CD4-positive, CD25-positive, alpha-beta regulatory T cell (primary cell): ENCODE measurements at regions not wholly inside any gene's neighbourhood (a gene's known extent, or its start where the extent isn't known, plus 50 kb on each side); places are given as distances from the start of the nearest gene placed in this dataset.

Source experiments
- ATAC-seq, 2 donors: fragments of 150-1000 bp; cut with Tn5 transposase; one replicate each; pipeline ENCODE4 v1.10.0; 2021; ENCODE audit warnings: low read depth in 2 of 2, moderate number of reproducible peaks in 2 of 2, moderate library complexity in 1 of 2
- DNase-seq, 3 donors: peaks; one replicate each; pipeline versions ENCODE4 v3.0.0 to v3.0.0-alpha.2; 2012 to 2022; ENCODE audit warnings: mixed read lengths in 1 of 3
- H3K27ac ChIP-seq: one replicate; pipeline ENCODE4 v1.7.0; 2013; ENCODE audit warnings: mild to moderate bottlenecking, low read length; ENCODE audit not compliant: insufficient read depth, poor library complexity, severe bottlenecking
- H3K27me3 ChIP-seq: one replicate; pipeline ENCODE4 v1.7.0; 2013; ENCODE audit warnings: low read length; ENCODE audit not compliant: control insufficient read depth, insufficient read depth
- H3K36me3 ChIP-seq: one replicate; pipeline ENCODE4 v1.7.0; 2013; ENCODE audit warnings: mild to moderate bottlenecking, low read length, moderate library complexity; ENCODE audit not compliant: control insufficient read depth, insufficient read depth
- H3K4me1 ChIP-seq: 2 replicates; pipeline ENCODE4 v1.7.0; 2013; ENCODE audit warnings: mild to moderate bottlenecking, low read length; ENCODE audit not compliant: insufficient read depth, control insufficient read depth, poor library complexity, severe bottlenecking
- H3K4me3 ChIP-seq: one replicate; pipeline ENCODE4 v1.7.0; 2013; ENCODE audit warnings: low read depth, mild to moderate bottlenecking, low read length, moderate library complexity
- H3K9me3 ChIP-seq, 2 experiments: 1 replicate in 1 of 2; 2 replicates in 1 of 2; pipeline ENCODE4 v1.7.0; 2013; ENCODE audit warnings: low read length in 2 of 2, mild to moderate bottlenecking in 1 of 2, moderate library complexity in 1 of 2; ENCODE audit not compliant: control insufficient read depth in 2 of 2
- H3K27ac Mint-ChIP-seq, 3 donors: one replicate each; pipeline ENCODE4 v1.8.0; 2020 to 2022; ENCODE audit warnings: mild to moderate bottlenecking in 3 of 3, mixed read lengths in 3 of 3, moderate library complexity in 2 of 3
- H3K27me3 Mint-ChIP-seq: one replicate; pipeline ENCODE4 v1.8.0; 2022; ENCODE audit warnings: mild to moderate bottlenecking, mixed read lengths
- H3K36me3 Mint-ChIP-seq: one replicate; pipeline ENCODE4 v1.8.0; 2020; ENCODE audit warnings: mixed read lengths
- H3K4me1 Mint-ChIP-seq, 4 donors: one replicate each; pipeline ENCODE4 v1.8.0; 2020 to 2022; ENCODE audit warnings: mixed read lengths in 4 of 4, mild to moderate bottlenecking in 1 of 4
- H3K4me3 Mint-ChIP-seq, 4 donors: one replicate each; pipeline ENCODE4 v1.8.0; 2020 to 2022; ENCODE audit warnings: mild to moderate bottlenecking in 4 of 4, mixed read lengths in 4 of 4, moderate library complexity in 3 of 4
- H3K9me3 Mint-ChIP-seq, 7 donors: one replicate each; pipeline ENCODE4 v1.8.0; 2020 to 2022; ENCODE audit warnings: mixed read lengths in 7 of 7, mild to moderate bottlenecking in 3 of 7, moderate library complexity in 2 of 7

- H3K36me3 ChIP-seq: no peaks in the 10 kb centered on the region
- H3K27me3 ChIP-seq: no peaks in the 10 kb centered on the region
- H3K27me3 Mint-ChIP-seq: no peaks in the 10 kb centered on the region
- no peak overlapping the region for H3K4me3 ChIP-seq
- no peaks in the 10 kb centered on the region for H3K36me3 Mint-ChIP-seq
- ATAC-seq (no peak), DNase-seq (no peak)
- H3K4me1 ChIP-seq: no peaks in the 10 kb centered on the region
- no peak overlapping the region for H3K4me3 Mint-ChIP-seq
- H3K4me1 Mint-ChIP-seq: no peaks in the 10 kb centered on the region
- no peaks in the 10 kb centered on the region for H3K9me3 ChIP-seq
- no peak overlapping the region for H3K27ac ChIP-seq
- H3K27ac Mint-ChIP-seq: no peak overlapping the region
- peaks cover 3 to 17% (median 6%) of the 10 kb centered on the region in 7 donors for H3K9me3 Mint-ChIP-seq
Measured at GRCh38 chr14:87306409-87307168, 686.4 kb downstream of the GALC start.

DNA sequence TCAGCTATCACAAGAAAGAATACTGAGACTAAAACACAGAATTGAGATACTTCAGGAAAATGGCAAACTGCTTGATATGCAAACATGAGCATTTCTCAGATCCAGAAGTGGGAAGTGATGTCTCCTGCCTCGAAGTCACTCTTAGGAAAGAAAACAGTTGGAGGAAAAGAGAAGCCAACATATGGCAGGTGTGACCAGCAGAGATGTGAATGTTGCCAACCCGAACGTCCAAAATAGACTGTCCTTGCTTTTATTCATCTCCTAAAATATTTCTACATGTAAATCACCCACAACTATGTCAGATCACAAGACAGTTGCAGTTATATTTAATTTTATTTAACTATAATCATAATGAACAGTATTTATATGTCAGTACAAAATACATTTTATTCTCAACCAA is 687.6 kb downstream of the GALC start:
- no peak overlapping the region for H3K4me3 Mint-ChIP-seq
- no peaks in the 10 kb centered on the region for H3K36me3 ChIP-seq
- H3K36me3 Mint-ChIP-seq: no peaks in the 10 kb centered on the region
- ATAC-seq: no peak
- H3K27me3 Mint-ChIP-seq: no peaks in the 10 kb centered on the region
- H3K4me1 ChIP-seq: no peaks in the 10 kb centered on the region
- no peaks in the 10 kb centered on the region for H3K4me1 Mint-ChIP-seq
- H3K27ac ChIP-seq: no peak overlapping the region
- H3K9me3 Mint-ChIP-seq: peaks cover 3 to 13% (median 7%) of the 10 kb centered on the region in 7 donors
- H3K27ac Mint-ChIP-seq: no peak overlapping the region
- H3K27me3 ChIP-seq: no peaks in the 10 kb centered on the region
- DNase-seq: no peak
- H3K9me3 ChIP-seq: no peaks in the 10 kb centered on the region
- no peak overlapping the region for H3K4me3 ChIP-seq

DNA sequence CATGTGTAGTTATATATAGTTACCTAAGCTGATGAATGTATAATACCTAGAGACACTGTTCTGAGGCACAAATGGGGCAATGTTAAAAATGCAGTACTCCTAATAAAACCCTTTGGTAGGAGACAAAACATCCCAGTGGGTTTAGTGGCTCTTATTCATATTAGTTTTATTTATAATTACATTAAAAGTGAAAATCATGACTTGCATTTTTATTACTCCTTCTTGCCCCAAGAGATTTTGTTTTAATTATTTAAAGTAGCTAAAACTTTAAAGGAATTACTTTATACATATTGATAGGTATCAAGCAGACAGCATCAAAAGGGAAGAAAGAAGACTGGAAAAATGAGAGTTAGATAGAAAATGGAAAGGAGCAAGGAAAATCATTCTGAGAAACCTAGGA is 688.6 kb downstream of the GALC start:
- no peak overlapping the region for H3K4me3 Mint-ChIP-seq
- no peaks in the 10 kb centered on the region for H3K4me1 Mint-ChIP-seq
- Histone ChIP-seq H3K9me3 (no peaks in the 10 kb centered on the region), H3K27ac (no peak overlapping the region), H3K36me3 (no peaks in the 10 kb centered on the region), H3K4me3 (no peak overlapping the region), H3K27me3 (no peaks in the 10 kb centered on the region), H3K4me1 (no peaks in the 10 kb centered on the region)
- no peaks in the 10 kb centered on the region for H3K36me3 Mint-ChIP-seq
- no peak for ATAC-seq
- peaks cover 2 to 12% (median 7%) of the 10 kb centered on the region in 7 donors for H3K9me3 Mint-ChIP-seq
- no peaks in the 10 kb centered on the region for H3K27me3 Mint-ChIP-seq
- no peak overlapping the region for H3K27ac Mint-ChIP-seq
- no peak for DNase-seq

- peaks cover 2 to 7% of the 10 kb centered on the region in 2 experiments for H3K9me3 ChIP-seq
- no peaks in the 10 kb centered on the region for H3K27me3 ChIP-seq
- Mint-ChIP-seq H3K27me3 (no peaks in the 10 kb centered on the region), H3K27ac (peak overlapping the region in 1 of 3 donors; percentile 11), H3K36me3 (no peaks in the 10 kb centered on the region), H3K4me1 (no peaks in the 10 kb centered on the region), H3K9me3 (peaks cover 2 to 37% (median 5%) of the 10 kb centered on the region in 7 donors), H3K4me3 (no peak overlapping the region)
- no peaks in the 10 kb centered on the region for H3K4me1 ChIP-seq
- no peak for ATAC-seq
- no peak overlapping the region for H3K27ac ChIP-seq
- H3K4me3 ChIP-seq: no peak overlapping the region
- no peaks in the 10 kb centered on the region for H3K36me3 ChIP-seq
- DNase-seq: no peak
Measured at GRCh38 chr14:87286826-87287225, 706.2 kb downstream of the GALC start.

DNA sequence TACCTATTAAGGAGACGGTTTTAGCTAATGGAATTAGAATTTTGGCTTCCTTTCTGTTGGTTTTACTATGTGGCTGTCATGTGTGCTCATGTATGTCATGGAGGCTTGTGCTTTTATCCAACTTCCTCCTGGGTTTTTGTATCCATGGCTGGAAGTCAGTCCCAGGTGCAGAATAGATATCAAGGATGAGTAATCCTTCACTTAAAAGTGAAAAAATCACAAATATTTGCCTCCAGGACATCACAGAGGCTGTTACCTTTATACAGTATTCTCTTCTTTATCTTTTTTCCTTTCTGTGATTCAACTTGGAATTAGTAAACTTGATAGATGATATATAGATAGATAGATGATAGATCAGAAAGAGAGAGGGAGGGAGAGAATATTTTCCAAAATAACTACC is 706.8 kb downstream of the GALC start:
- Mint-ChIP-seq H3K27ac (no peak overlapping the region), H3K9me3 (peaks cover 2 to 34% (median 9%) of the 10 kb centered on the region in 7 donors), H3K27me3 (no peaks in the 10 kb centered on the region), H3K4me3 (no peak overlapping the region), H3K4me1 (no peaks in the 10 kb centered on the region), H3K36me3 (no peaks in the 10 kb centered on the region)
- no peaks in the 10 kb centered on the region for H3K27me3 ChIP-seq
- H3K36me3 ChIP-seq: no peaks in the 10 kb centered on the region
- peaks cover under 1 to 2% of the 10 kb centered on the region in 2 experiments for H3K9me3 ChIP-seq
- ATAC-seq (no peak), DNase-seq (no peak)
- H3K27ac ChIP-seq: no peak overlapping the region
- H3K4me3 ChIP-seq: no peak overlapping the region
- no peaks in the 10 kb centered on the region for H3K4me1 ChIP-seq

DNA sequence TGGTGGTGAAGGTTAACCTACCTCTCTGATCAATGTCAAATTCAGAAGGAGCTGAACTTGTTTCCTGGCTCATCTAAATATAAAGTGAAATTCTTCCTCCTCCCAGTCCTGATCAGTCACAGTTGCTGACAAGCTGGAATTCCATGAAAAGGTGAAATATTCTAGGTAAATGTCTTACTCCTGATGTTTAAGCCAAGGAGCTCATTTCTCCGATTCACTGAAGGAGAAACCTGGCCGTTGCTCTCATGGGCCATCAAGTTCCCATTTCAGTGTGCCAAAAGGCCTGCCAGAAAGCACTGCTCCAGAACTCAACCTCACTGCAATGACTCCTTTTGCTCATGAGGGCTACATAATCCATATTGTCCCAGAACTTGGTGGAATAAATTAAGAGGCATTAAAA is 707.5 kb downstream of the GALC start:
- Mint-ChIP-seq H3K27me3 (no peaks in the 10 kb centered on the region), H3K9me3 (peaks cover 2 to 33% (median 9%) of the 10 kb centered on the region in 7 donors), H3K36me3 (no peaks in the 10 kb centered on the region), H3K4me1 (no peaks in the 10 kb centered on the region), H3K27ac (no peak overlapping the region), H3K4me3 (no peak overlapping the region)
- ATAC-seq (no peak), DNase-seq (no peak)
- Histone ChIP-seq H3K27ac (no peak overlapping the region), H3K27me3 (no peaks in the 10 kb centered on the region), H3K9me3 (peaks cover 0 to 2% of the 10 kb centered on the region in 2 experiments), H3K4me1 (no peaks in the 10 kb centered on the region), H3K36me3 (no peaks in the 10 kb centered on the region), H3K4me3 (no peak overlapping the region)

- H3K27ac Mint-ChIP-seq: no peak overlapping the region
Measured at GRCh38 chr14:87283547-87283946, 709.4 kb downstream of the GALC start.

GRCh38 chr14:87282266-87282665 is 710.7 kb downstream of the GALC start:
- Mint-ChIP-seq H3K27ac (no peak overlapping the region), H3K4me1 (no peaks in the 10 kb centered on the region), H3K27me3 (no peaks in the 10 kb centered on the region), H3K4me3 (no peak overlapping the region), H3K9me3 (peaks cover 2 to 21% (median 8%) of the 10 kb centered on the region in 7 donors), H3K36me3 (no peaks in the 10 kb centered on the region)
- Histone ChIP-seq H3K27ac (no peak overlapping the region), H3K9me3 (peaks cover 0 to 5% of the 10 kb centered on the region in 2 experiments), H3K27me3 (no peaks in the 10 kb centered on the region), H3K36me3 (no peaks in the 10 kb centered on the region), H3K4me1 (no peaks in the 10 kb centered on the region), H3K4me3 (no peak overlapping the region)
- DNase-seq (no peak), ATAC-seq (no peak)

More at GRCh38 chr14:87283547-87283946, 709.4 kb downstream of the GALC start:
- no peaks in the 10 kb centered on the region for H3K27me3 Mint-ChIP-seq
- Histone ChIP-seq H3K36me3 (no peaks in the 10 kb centered on the region), H3K4me3 (no peak overlapping the region), H3K9me3 (peaks cover 0 to 2% of the 10 kb centered on the region in 2 experiments), H3K27me3 (no peaks in the 10 kb centered on the region), H3K4me1 (no peaks in the 10 kb centered on the region), H3K27ac (no peak overlapping the region)
- no peaks in the 10 kb centered on the region for H3K4me1 Mint-ChIP-seq
- no peak for DNase-seq
- no peak for ATAC-seq
- H3K36me3 Mint-ChIP-seq: no peaks in the 10 kb centered on the region
- H3K9me3 Mint-ChIP-seq: peaks cover 2 to 24% (median 5%) of the 10 kb centered on the region in 7 donors
- no peak overlapping the region for H3K4me3 Mint-ChIP-seq
